Prostate gland (tissue), 2 donors: ENCODE measurements at regions not wholly inside any gene's neighbourhood (a gene's known extent, or its start where the extent isn't known, plus 50 kb on each side); places are given as distances from the start of the nearest gene placed in this dataset.

Source experiments
- POLR2A ChIP-seq: fragments of 450-650 bp; IDR thresholded peaks from one replicate; pipeline ENCODE4 v1.6.1; 2016; ENCODE audit warnings: antibody characterized with exemption, mild to moderate bottlenecking
- TF ChIP-seq, protein P1 (sequence below), 4 experiments: fragments of 200-600 bp in 2 of 4; fragments of 450-650 bp in 2 of 4; sonication (generic) in 2 of 4; IDR thresholded peaks; 1 replicate in 3 of 4; 2 replicates in 1 of 4; pipeline ENCODE4 v1.5.1; 2016 to 2019; ENCODE audit warnings: antibody characterized with exemption in 4 of 4, mild to moderate bottlenecking in 2 of 4, moderate library complexity in 2 of 4

DNA sequence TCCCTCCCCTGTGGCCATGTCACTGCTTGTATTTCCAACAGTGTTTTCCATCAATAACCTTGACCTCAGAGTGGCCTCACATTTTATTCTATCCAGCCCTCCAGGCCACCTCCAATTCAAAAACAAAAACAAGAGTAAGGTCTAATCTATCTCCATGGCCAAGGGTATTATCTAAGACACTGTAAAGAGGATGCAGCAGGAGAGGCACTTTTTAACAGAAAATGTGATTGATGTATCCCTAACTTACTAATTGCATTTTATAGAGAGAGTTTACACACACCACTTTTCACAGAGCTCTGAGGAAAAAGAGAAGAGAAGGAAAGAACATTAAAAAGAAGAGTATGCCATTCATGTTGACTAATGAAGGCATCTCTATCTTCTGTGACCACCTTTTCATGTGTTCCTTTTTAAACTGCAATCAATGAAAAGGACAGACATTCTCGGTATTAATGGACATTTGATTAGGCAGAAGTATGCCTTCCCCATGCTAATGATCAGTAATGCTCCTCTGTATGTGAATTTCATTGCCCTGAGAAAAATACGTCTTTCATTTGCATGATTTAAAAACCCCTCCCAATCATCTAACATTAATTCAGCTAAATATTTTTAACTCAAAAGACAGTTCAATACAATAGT is 653.3 kb upstream of the POU3F3 start:
- TF ChIP-seq, protein P1, sequence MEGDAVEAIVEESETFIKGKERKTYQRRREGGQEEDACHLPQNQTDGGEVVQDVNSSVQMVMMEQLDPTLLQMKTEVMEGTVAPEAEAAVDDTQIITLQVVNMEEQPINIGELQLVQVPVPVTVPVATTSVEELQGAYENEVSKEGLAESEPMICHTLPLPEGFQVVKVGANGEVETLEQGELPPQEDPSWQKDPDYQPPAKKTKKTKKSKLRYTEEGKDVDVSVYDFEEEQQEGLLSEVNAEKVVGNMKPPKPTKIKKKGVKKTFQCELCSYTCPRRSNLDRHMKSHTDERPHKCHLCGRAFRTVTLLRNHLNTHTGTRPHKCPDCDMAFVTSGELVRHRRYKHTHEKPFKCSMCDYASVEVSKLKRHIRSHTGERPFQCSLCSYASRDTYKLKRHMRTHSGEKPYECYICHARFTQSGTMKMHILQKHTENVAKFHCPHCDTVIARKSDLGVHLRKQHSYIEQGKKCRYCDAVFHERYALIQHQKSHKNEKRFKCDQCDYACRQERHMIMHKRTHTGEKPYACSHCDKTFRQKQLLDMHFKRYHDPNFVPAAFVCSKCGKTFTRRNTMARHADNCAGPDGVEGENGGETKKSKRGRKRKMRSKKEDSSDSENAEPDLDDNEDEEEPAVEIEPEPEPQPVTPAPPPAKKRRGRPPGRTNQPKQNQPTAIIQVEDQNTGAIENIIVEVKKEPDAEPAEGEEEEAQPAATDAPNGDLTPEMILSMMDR (IDR thresholded peaks at IDR 0.05): no peak
- TF ChIP-seq POLR2A: no peak
